ENCODE measurements at regions not wholly inside any gene's neighbourhood (a gene's known extent, or its start where the extent isn't known, plus 50 kb on each side); places are given as distances from the start of the nearest gene placed in this dataset.

DNA sequence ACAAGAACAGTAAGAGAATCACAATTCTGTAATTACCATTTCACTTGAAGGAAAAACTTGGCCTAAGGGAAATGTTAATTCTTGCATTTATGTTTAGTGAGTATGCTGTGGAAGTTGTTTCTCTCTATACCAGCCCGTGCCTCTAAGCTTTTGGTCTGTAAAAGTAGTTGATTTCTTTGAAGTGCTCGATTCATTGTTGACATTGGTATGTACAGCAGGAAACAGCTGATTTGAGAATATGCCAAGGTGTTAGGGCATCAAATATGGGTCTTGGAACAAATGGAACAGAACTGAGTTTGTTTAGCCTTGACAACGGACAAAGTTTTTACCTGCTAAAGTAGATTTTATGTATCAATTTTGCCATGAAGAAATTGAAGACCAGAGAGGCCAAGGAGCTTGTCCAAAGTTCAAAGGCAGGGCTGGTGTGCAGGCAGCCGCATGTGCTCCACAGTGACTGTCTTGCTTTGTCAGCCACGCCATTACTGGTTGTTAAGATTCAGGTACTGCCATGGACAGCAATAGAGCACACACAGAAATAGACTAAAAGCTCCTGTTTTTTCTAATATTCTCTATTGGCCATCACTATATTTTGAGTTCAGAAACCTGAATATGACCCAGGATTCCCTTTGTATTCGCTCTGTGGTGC, 75.5 kb upstream of the TLR3 start:
- TF ChIP-seq, protein P1, sequence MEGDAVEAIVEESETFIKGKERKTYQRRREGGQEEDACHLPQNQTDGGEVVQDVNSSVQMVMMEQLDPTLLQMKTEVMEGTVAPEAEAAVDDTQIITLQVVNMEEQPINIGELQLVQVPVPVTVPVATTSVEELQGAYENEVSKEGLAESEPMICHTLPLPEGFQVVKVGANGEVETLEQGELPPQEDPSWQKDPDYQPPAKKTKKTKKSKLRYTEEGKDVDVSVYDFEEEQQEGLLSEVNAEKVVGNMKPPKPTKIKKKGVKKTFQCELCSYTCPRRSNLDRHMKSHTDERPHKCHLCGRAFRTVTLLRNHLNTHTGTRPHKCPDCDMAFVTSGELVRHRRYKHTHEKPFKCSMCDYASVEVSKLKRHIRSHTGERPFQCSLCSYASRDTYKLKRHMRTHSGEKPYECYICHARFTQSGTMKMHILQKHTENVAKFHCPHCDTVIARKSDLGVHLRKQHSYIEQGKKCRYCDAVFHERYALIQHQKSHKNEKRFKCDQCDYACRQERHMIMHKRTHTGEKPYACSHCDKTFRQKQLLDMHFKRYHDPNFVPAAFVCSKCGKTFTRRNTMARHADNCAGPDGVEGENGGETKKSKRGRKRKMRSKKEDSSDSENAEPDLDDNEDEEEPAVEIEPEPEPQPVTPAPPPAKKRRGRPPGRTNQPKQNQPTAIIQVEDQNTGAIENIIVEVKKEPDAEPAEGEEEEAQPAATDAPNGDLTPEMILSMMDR (conservative IDR thresholded peaks at IDR 0.05 in 1 of 2, IDR thresholded peaks at IDR 0.05 in 1 of 2; ENCODE audit: extremely low read depth in 1 of 2, insufficient read depth in 1 of 2, low read depth in 1 of 2, low read length in 2 of 2) = no peak
- no peak for TF ChIP-seq EZH2 (IDR thresholded peaks at IDR 0.05; ENCODE audit: borderline replicate concordance, low read length)

Measured in mammary epithelial cell (primary cell).